ENCODE measurements at regions not wholly inside any gene's neighbourhood (a gene's known extent, or its start where the extent isn't known, plus 50 kb on each side); places are given as distances from the start of the nearest gene placed in this dataset.

GRCh38 chr13:86933676-86934075 lies 737.5 kb upstream of the SLITRK5 start:
- ChIA-PET CTCF (no interaction called here), POLR2A (no interaction called here)
- in situ Hi-C loops (cut with HindIII; ENCODE audit: low pct_unique_long_range_greater_than_20kb, low sequenced_read_pairs) (no loop called here), intact Hi-C loops (cut with micrococcal nuclease; ENCODE audit: unreplicated experiment) (no loop called here)
- no peak for TF ChIP-seq REST (IDR thresholded peaks at IDR 0.05; ENCODE audit: insufficient read depth in 1 of 2, low read depth in 2 of 2, low read length in 1 of 2)
- TF ChIP-seq POLR2AphosphoS5 (IDR thresholded peaks at IDR 0.05; ENCODE audit: low read depth, low read length) = no peak
- no peak for TF ChIP-seq SIN3A (IDR thresholded peaks at IDR 0.05; ENCODE audit: borderline replicate concordance, insufficient read depth, low read depth, low read length)
- no peak for TF ChIP-seq TCF7L2 (IDR thresholded peaks at IDR 0.05; ENCODE audit: low read depth, low read length)
- no peak for TF ChIP-seq CTCF (IDR thresholded peaks at IDR 0.05)
- no peaks in the 10 kb centered on the region for H3K27me3 ChIP-seq (ENCODE audit: control insufficient read depth, insufficient read depth, low read length)
- H3K9me3 ChIP-seq (ENCODE audit: control insufficient read depth, insufficient read depth, low read depth, low read length) = no peaks in the 10 kb centered on the region
- DNase-seq (ENCODE audit: low read depth, low spot score) = no peak
- no peak for ATAC-seq
- H3K4me3 ChIP-seq (ENCODE audit: low read depth in 2 of 2, low read length in 2 of 2) = no peak overlapping the region
- no TSS peak for BruUV-seq (replicated peaks)
- no peaks in the 10 kb centered on the region for H3K36me3 ChIP-seq (ENCODE audit: control insufficient read depth, insufficient read depth, low read length)
- H3K4me1 ChIP-seq (ENCODE audit: control insufficient read depth, insufficient read depth, low read length) = no peaks in the 10 kb centered on the region
- no peak overlapping the region for H3K27ac ChIP-seq (ENCODE audit: low read length)

GRCh38 chr13:86937316-86937715 lies 733.9 kb upstream of the SLITRK5 start:
- ATAC-seq (no peak), DNase-seq (ENCODE audit: low read depth, low spot score) (no peak)
- POLR2A ChIA-PET = no interaction called here
- intact Hi-C loops (cut with micrococcal nuclease; ENCODE audit: unreplicated experiment) (no loop called here), in situ Hi-C loops (cut with HindIII; ENCODE audit: low pct_unique_long_range_greater_than_20kb, low sequenced_read_pairs) (no loop called here)
- H3K4me1 ChIP-seq (ENCODE audit: control insufficient read depth, insufficient read depth, low read length) = no peaks in the 10 kb centered on the region
- H3K9me3 ChIP-seq (ENCODE audit: control insufficient read depth, insufficient read depth, low read depth, low read length) = no peaks in the 10 kb centered on the region
- no peaks in the 10 kb centered on the region for H3K27me3 ChIP-seq (ENCODE audit: control insufficient read depth, insufficient read depth, low read length)
- CTCF ChIA-PET = no interaction called here
- H3K36me3 ChIP-seq (ENCODE audit: control insufficient read depth, insufficient read depth, low read length) = no peaks in the 10 kb centered on the region
- TF ChIP-seq TCF7L2 (IDR thresholded peaks at IDR 0.05; ENCODE audit: low read depth, low read length) (no peak), CTCF (IDR thresholded peaks at IDR 0.05) (no peak), POLR2AphosphoS5 (IDR thresholded peaks at IDR 0.05; ENCODE audit: low read depth, low read length) (no peak), REST (IDR thresholded peaks at IDR 0.05; ENCODE audit: insufficient read depth in 1 of 2, low read depth in 2 of 2, low read length in 1 of 2) (no peak), SIN3A (IDR thresholded peaks at IDR 0.05; ENCODE audit: borderline replicate concordance, insufficient read depth, low read depth, low read length) (no peak)
- H3K27ac ChIP-seq (ENCODE audit: low read length) = no peak overlapping the region
- H3K4me3 ChIP-seq (ENCODE audit: low read depth in 2 of 2, low read length in 2 of 2) = no peak overlapping the region
- no TSS peak for BruUV-seq (replicated peaks)
